H9 (cell line): ENCODE measurements at regions not wholly inside any gene's neighbourhood (a gene's known extent, or its start where the extent isn't known, plus 50 kb on each side); places are given as distances from the start of the nearest gene placed in this dataset.

ENCODE experiments used
- DNase-seq: peaks from one replicate; pipeline ENCODE4 v3.0.0-alpha.2; 2017
- H2AFZ ChIP-seq: one replicate; pipeline ENCODE4 v1.6.1; 2013; ENCODE audit warnings: mild to moderate bottlenecking, low read length, control low read depth, moderate library complexity
- H2AK5ac ChIP-seq: 2 replicates; pipeline ENCODE4 v1.6.1; 2013; ENCODE audit warnings: low read length, control low read depth, mixed read lengths; ENCODE audit not compliant: insufficient read length
- H2BK120ac ChIP-seq: one replicate; pipeline ENCODE4 v1.6.1; 2013; ENCODE audit warnings: low read depth, mild to moderate bottlenecking, low read length, control low read depth, inconsistent platforms; ENCODE audit not compliant: poor library complexity, severe bottlenecking
- H2BK12ac ChIP-seq: 2 replicates; pipeline ENCODE4 v1.6.1; 2013; ENCODE audit warnings: low read length, control low read depth, mixed read lengths, low read depth; ENCODE audit not compliant: insufficient read length
- H2BK15ac ChIP-seq: 2 replicates; pipeline ENCODE4 v1.6.1; 2013; ENCODE audit warnings: low read depth, low read length, control low read depth
- H2BK20ac ChIP-seq: one replicate; pipeline ENCODE4 v1.6.1; 2013; ENCODE audit warnings: low read depth, mild to moderate bottlenecking, low read length, control low read depth, inconsistent platforms; ENCODE audit not compliant: poor library complexity, severe bottlenecking
- H2BK5ac ChIP-seq: 2 replicates; pipeline ENCODE4 v1.6.1; 2013; ENCODE audit warnings: low read length, control low read depth, mixed read lengths; ENCODE audit not compliant: insufficient read length
- H3K14ac ChIP-seq: 2 replicates; pipeline ENCODE4 v1.6.1; 2013; ENCODE audit warnings: low read length, control low read depth; ENCODE audit not compliant: insufficient read depth
- H3K18ac ChIP-seq: 2 replicates; pipeline ENCODE4 v1.6.1; 2013; ENCODE audit warnings: low read depth, mild to moderate bottlenecking, mixed read lengths, low read length, control low read depth; ENCODE audit not compliant: insufficient read length
- H3K23ac ChIP-seq: 2 replicates; pipeline ENCODE4 v1.6.1; 2013; ENCODE audit warnings: low read length, control low read depth, mixed read lengths, low read depth; ENCODE audit not compliant: insufficient read length
- H3K23me2 ChIP-seq: 2 replicates; pipeline ENCODE4 v1.6.1; 2013; ENCODE audit warnings: low read depth, mild to moderate bottlenecking, mixed read lengths, low read length, control low read depth; ENCODE audit not compliant: insufficient read length, poor library complexity, severe bottlenecking
- H3K27ac ChIP-seq: 2 replicates; pipeline ENCODE4 v1.5.1; 2013; ENCODE audit warnings: low read length, control low read depth, mixed read lengths, low read depth; ENCODE audit not compliant: insufficient read length
- H3K27me3 ChIP-seq: 2 replicates; pipeline ENCODE4 v1.6.1; 2013; ENCODE audit warnings: low read length, control low read depth, inconsistent platforms; ENCODE audit not compliant: insufficient read depth
- H3K4ac ChIP-seq: 2 replicates; pipeline ENCODE4 v1.6.1; 2013; ENCODE audit warnings: low read depth, mild to moderate bottlenecking, control low read depth, inconsistent platforms, low read length, moderate library complexity
- H3K4me1 ChIP-seq: 2 replicates; pipeline ENCODE4 v1.6.1; 2013; ENCODE audit warnings: low read length, control low read depth, inconsistent platforms; ENCODE audit not compliant: insufficient read depth
- H3K4me2 ChIP-seq: 2 replicates; pipeline ENCODE4 v1.6.1; 2013; ENCODE audit warnings: low read length, control low read depth, mixed read lengths; ENCODE audit not compliant: insufficient read length, insufficient read depth
- H3K56ac ChIP-seq: 2 replicates; pipeline ENCODE4 v1.6.1; 2013; ENCODE audit warnings: low read depth, mild to moderate bottlenecking, mixed read lengths, low read length, control low read depth; ENCODE audit not compliant: insufficient read length
- H3K79me1 ChIP-seq: 2 replicates; pipeline ENCODE4 v1.6.1; 2013; ENCODE audit warnings: low read depth, mild to moderate bottlenecking, moderate library complexity, low read length, control low read depth, inconsistent platforms; ENCODE audit not compliant: insufficient read depth, poor library complexity, severe bottlenecking
- H3K79me2 ChIP-seq: 2 replicates; pipeline ENCODE4 v1.6.1; 2013; ENCODE audit warnings: low read length, control low read depth, inconsistent platforms; ENCODE audit not compliant: insufficient read depth
- H3K9ac ChIP-seq: 2 replicates; pipeline ENCODE4 v1.6.1; 2013; ENCODE audit warnings: low read length, control low read depth, mixed read lengths; ENCODE audit not compliant: insufficient read length; ENCODE audit errors: extremely low read depth
- H3K9me3 ChIP-seq: one replicate; pipeline ENCODE4 v1.6.1; 2013; ENCODE audit warnings: low read depth, low read length, inconsistent platforms; ENCODE audit not compliant: control insufficient read depth
- H3T11ph ChIP-seq: one replicate; pipeline ENCODE4 v1.6.1; 2013; ENCODE audit warnings: mild to moderate bottlenecking, low read length, control low read depth, inconsistent platforms
- H4K20me1 ChIP-seq: one replicate; pipeline ENCODE4 v1.6.1; 2013; ENCODE audit not compliant: control insufficient read depth, insufficient read length, insufficient read depth
- H4K5ac ChIP-seq: 2 replicates; pipeline ENCODE4 v1.6.1; 2013; ENCODE audit warnings: low read depth, mild to moderate bottlenecking, mixed read lengths, low read length, control low read depth; ENCODE audit not compliant: insufficient read length
- H4K8ac ChIP-seq: replicated peaks from 2 replicates; pipeline ENCODE4 v1.6.1; 2013; ENCODE audit warnings: low read length, control low read depth, mixed read lengths, low read depth; ENCODE audit not compliant: insufficient read length
- H4K91ac ChIP-seq: 2 replicates; pipeline ENCODE4 v1.6.1; 2013; ENCODE audit warnings: low read depth, mild to moderate bottlenecking, moderate library complexity, mixed read lengths, low read length, control low read depth; ENCODE audit not compliant: insufficient read length
- H3K27ac Mint-ChIP-seq, 3 experiments: 2 replicates in 2 of 3; 3 replicates in 1 of 3; pipeline ENCODE4 v1.8.0; 2020 to 2021; ENCODE audit warnings: mixed read lengths in 3 of 3, mild to moderate bottlenecking in 1 of 3, moderate library complexity in 1 of 3
- H3K27me3 Mint-ChIP-seq: 2 replicates; pipeline ENCODE4 v1.8.0; 2021; ENCODE audit warnings: low read depth, mild to moderate bottlenecking, moderate library complexity, mixed read lengths
- H3K36me3 Mint-ChIP-seq, 3 experiments: 2 replicates in 2 of 3; 3 replicates in 1 of 3; pipeline ENCODE4 v1.8.0; 2020 to 2021; ENCODE audit warnings: low read depth in 3 of 3, mixed read lengths in 3 of 3; ENCODE audit not compliant: insufficient read depth in 1 of 3
- H3K4me1 Mint-ChIP-seq, 2 experiments: 2 replicates each; pipeline ENCODE4 v1.8.0; 2020; ENCODE audit warnings: mixed read lengths in 2 of 2
- H3K4me3 Mint-ChIP-seq, 2 experiments: 2 replicates in 1 of 2; 3 replicates in 1 of 2; pipeline ENCODE4 v1.8.0; 2020 to 2021; ENCODE audit warnings: mild to moderate bottlenecking in 2 of 2, mixed read lengths in 2 of 2, moderate library complexity in 1 of 2
- H3K9me3 Mint-ChIP-seq, 2 experiments: 2 replicates in 1 of 2; 3 replicates in 1 of 2; pipeline ENCODE4 v1.8.0; 2020; ENCODE audit warnings: mild to moderate bottlenecking in 2 of 2, mixed read lengths in 2 of 2, moderate library complexity in 1 of 2
- WGBS: extraction: QIAGEN DNeasy Blood & Tissue Kit; methylation state at CpG from one replicate; pipeline ENCODE4 v1.1.7; 2013; ENCODE audit warnings: missing lambda C conversion rate, low lambda C conversion rate, mixed read lengths; ENCODE audit not compliant: insufficient read length; ENCODE audit errors: extremely low coverage; 5-methylcytosine and 5-hydroxymethylcytosine counted together
- TF ChIP-seq, protein P1 (sequence below): fragments of 200-600 bp; sonication (generic); conservative IDR thresholded peaks from 3 replicates; pipeline ENCODE4 v1.8.0; 2021; ENCODE audit warnings: antibody characterized with exemption, mild to moderate bottlenecking

DNA sequence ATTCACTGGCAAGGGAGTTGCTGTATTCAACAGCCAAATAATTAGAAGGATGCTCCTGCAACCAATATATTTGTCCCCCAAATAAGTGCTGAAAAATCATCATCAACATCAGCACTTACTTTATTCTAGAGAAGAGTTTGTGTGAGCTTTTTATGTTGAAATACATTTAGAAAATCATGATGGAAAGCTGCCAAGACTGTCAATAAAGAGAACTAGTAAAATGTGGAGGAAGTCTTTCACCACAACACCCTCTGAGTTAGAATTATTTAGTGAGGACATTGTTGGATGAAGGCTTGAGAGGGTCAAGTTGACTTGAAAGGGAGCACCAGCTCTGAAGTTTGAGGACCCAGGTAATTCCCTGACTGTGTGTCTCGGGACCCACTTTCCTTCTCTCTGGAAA, 100.2 kb upstream of the TBCA start:
- no peak overlapping the region for H3K4me3 Mint-ChIP-seq
- no peak overlapping the region for H3K27ac Mint-ChIP-seq
- Histone ChIP-seq H2BK120ac (no peak overlapping the region), H4K91ac (no peak overlapping the region), H3K23ac (no peak overlapping the region), H3K27ac (no peak overlapping the region), H3K79me1 (no peaks in the 10 kb centered on the region), H2BK5ac (no peak overlapping the region), H3K4me2 (no peak overlapping the region), H2AK5ac (no peak overlapping the region), H3K18ac (no peak overlapping the region), H2BK12ac (no peak overlapping the region), H3K79me2 (no peaks in the 10 kb centered on the region), H3K27me3 (no peaks in the 10 kb centered on the region), H3K23me2 (no peaks in the 10 kb centered on the region), H2BK15ac (no peak overlapping the region), H3K4ac (no peak overlapping the region), H3K14ac (no peak overlapping the region), H2BK20ac (no peak overlapping the region), H3T11ph (no peak overlapping the region), H4K5ac (no peak overlapping the region), H4K20me1 (no peaks in the 10 kb centered on the region), H3K9ac (no peak overlapping the region), H2AFZ (no peak overlapping the region), H3K9me3 (no peaks in the 10 kb centered on the region), H3K4me1 (no peaks in the 10 kb centered on the region), H4K8ac (no peak overlapping the region), H3K56ac (no peak overlapping the region)
- H3K4me1 Mint-ChIP-seq: peaks cover 0 to 7% of the 10 kb centered on the region in 2 experiments; a peak in 3 of 4 replicates
- H3K36me3 Mint-ChIP-seq: no peaks in the 10 kb centered on the region
- H3K27me3 Mint-ChIP-seq: peaks cover 46% of the 10 kb centered on the region
- H3K9me3 Mint-ChIP-seq: no peaks in the 10 kb centered on the region; a peak in 1 of 5 replicates
- DNase-seq: no peak
- no CpG with 5 or more reads among the region's 1 CpG for WGBS
- TF ChIP-seq, protein P1, sequence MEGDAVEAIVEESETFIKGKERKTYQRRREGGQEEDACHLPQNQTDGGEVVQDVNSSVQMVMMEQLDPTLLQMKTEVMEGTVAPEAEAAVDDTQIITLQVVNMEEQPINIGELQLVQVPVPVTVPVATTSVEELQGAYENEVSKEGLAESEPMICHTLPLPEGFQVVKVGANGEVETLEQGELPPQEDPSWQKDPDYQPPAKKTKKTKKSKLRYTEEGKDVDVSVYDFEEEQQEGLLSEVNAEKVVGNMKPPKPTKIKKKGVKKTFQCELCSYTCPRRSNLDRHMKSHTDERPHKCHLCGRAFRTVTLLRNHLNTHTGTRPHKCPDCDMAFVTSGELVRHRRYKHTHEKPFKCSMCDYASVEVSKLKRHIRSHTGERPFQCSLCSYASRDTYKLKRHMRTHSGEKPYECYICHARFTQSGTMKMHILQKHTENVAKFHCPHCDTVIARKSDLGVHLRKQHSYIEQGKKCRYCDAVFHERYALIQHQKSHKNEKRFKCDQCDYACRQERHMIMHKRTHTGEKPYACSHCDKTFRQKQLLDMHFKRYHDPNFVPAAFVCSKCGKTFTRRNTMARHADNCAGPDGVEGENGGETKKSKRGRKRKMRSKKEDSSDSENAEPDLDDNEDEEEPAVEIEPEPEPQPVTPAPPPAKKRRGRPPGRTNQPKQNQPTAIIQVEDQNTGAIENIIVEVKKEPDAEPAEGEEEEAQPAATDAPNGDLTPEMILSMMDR: no peak
